ENCODE measurements at regions not wholly inside any gene's neighbourhood (a gene's known extent, or its start where the extent isn't known, plus 50 kb on each side); places are given as distances from the start of the nearest gene placed in this dataset.

DNA sequence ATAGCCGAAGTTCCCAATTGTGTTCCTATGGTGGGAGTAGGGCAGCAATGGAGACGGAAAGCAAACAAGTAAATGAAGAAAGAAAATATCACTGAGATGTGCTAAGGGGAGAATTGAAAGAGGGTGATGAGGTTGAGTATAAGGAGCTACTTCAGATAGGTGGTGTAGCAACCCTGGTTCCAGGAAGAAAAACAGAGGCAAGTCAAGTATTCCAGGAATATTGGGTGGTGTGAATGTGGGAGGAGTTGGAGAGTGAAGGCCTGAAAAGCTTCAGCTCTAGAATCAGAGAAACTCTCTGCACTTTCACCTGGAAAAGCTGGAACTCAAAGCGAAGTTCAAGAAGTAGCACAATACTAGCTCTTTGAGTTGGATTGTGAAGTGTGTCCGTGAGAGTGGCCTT, 342.1 kb downstream of the TLE4 start:
- H3K4me3 ChIP-seq, result no peak overlapping the region
- no peaks in the 10 kb centered on the region for H3K9me3 ChIP-seq
- no peaks in the 10 kb centered on the region for H3K36me3 ChIP-seq
- WGBS, 2 donors (ENCODE audit: low coverage in 1 of 2), result 94 to 98% methylated on average over 4 of the region's 4 CpGs
- DNase-seq, result no peak
- no peak overlapping the region for H3K27ac ChIP-seq
- intact Hi-C loops (cut with DNase I; ENCODE audit: low total_unique reads), result no loop called here
- H3K27me3 ChIP-seq, result no peaks in the 10 kb centered on the region
- no peak for TF ChIP-seq POLR2AphosphoS5 (IDR thresholded peaks at IDR 0.05)
- no peak for TF ChIP-seq POLR2A (IDR thresholded peaks at IDR 0.05)
- TF ChIP-seq CTCF (IDR thresholded peaks at IDR 0.05), result no peak
- no peak for TF ChIP-seq EP300 (IDR thresholded peaks at IDR 0.05; ENCODE audit: low read depth)
- in situ Hi-C loops (cut with MboI; ENCODE audit: low pct_ligation_motif_present in 1 of 4, low pct_unique_long_range_greater_than_20kb in 1 of 4, low sequenced_read_pairs in 3 of 4), result no loop called here
- no peaks in the 10 kb centered on the region for H3K4me1 ChIP-seq

DNA sequence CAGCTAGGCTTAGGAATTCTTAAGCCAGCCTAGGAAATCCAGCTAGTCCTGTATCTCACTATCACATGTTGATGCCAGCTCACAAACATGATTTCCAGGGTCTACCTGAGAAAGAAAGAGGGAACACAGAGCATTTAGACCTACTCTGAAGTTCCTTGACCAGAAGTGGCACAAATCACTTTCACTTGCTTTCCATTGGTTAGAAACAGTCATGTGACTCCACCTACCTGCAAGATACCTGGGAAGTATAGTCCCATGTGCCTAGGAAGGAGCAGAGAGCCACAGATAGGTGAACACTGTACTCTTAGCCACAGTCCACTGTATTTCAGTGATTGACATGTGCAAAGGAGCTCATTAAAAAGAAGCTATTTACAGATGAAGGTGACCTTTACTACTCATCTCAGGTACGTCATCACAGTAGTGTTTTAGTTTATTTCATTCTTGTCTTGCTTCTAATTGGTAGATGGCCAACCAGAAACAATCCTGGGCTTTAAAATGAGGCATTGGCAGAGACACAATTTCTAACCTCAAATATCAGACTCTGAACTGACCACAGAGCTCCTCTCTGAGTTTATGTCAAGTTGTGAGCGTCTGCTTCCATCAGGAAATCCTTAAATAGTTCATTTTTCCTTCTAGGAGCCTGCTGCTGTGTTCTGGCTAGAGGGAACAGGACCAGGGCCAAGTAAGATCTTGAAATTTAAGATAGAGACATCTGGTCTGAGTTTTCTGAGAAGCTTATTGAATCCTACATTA, 340.7 kb downstream of the TLE4 start:
- Histone ChIP-seq H3K4me3 (no peak overlapping the region), H3K36me3 (no peaks in the 10 kb centered on the region), H3K4me1 (no peaks in the 10 kb centered on the region), H3K9me3 (no peaks in the 10 kb centered on the region), H3K27ac (no peak overlapping the region), H3K27me3 (no peaks in the 10 kb centered on the region)
- intact Hi-C loops (cut with DNase I; ENCODE audit: low total_unique reads), result no loop called here
- TF ChIP-seq POLR2A (IDR thresholded peaks at IDR 0.05) (no peak), CTCF (IDR thresholded peaks at IDR 0.05) (no peak), EP300 (IDR thresholded peaks at IDR 0.05; ENCODE audit: low read depth) (no peak), POLR2AphosphoS5 (IDR thresholded peaks at IDR 0.05) (no peak)
- WGBS, 2 donors (ENCODE audit: low coverage in 1 of 2), result 46 to 53% methylated on average over 2 of the region's 2 CpGs
- no peak for DNase-seq
- in situ Hi-C loops (cut with MboI; ENCODE audit: low pct_ligation_motif_present in 1 of 4, low pct_unique_long_range_greater_than_20kb in 1 of 4, low sequenced_read_pairs in 3 of 4), result no loop called here

DNA sequence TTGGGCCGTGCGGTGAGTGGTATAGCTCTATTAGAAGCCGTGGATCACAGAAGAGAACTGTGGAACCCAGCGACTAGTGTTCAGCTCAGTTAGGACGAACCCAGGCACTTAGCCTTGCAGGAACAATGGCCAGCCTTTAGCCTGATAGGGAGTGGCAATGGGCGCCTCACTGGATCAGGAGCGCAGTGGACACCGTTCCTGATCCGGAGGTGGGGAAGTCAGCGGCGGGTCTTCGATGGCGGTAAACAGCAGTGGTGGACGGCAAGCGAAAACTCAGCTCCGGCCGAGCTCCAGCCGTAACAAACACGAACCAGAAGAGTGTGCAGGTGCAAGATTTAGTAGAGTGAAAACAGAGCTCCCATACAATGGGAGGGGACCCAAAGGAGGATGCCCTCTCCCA, 340.0 kb downstream of the TLE4 start:
- Histone ChIP-seq H3K4me3 (no peak overlapping the region), H3K9me3 (no peaks in the 10 kb centered on the region), H3K27ac (no peak overlapping the region), H3K36me3 (no peaks in the 10 kb centered on the region), H3K4me1 (no peaks in the 10 kb centered on the region), H3K27me3 (no peaks in the 10 kb centered on the region)
- intact Hi-C loops (cut with DNase I; ENCODE audit: low total_unique reads) (no loop called here), in situ Hi-C loops (cut with MboI; ENCODE audit: low pct_ligation_motif_present in 1 of 4, low pct_unique_long_range_greater_than_20kb in 1 of 4, low sequenced_read_pairs in 3 of 4) (no loop called here)
- DNase-seq, result no peak
- WGBS, 2 donors (ENCODE audit: low coverage in 1 of 2), result 92 to 94% methylated on average over 9 to 19 of the region's 19 CpGs
- TF ChIP-seq POLR2AphosphoS5 (IDR thresholded peaks at IDR 0.05), result no peak
- no peak for TF ChIP-seq EP300 (IDR thresholded peaks at IDR 0.05; ENCODE audit: low read depth)
- no peak for TF ChIP-seq POLR2A (IDR thresholded peaks at IDR 0.05)
- no peak for TF ChIP-seq CTCF (IDR thresholded peaks at IDR 0.05)

GRCh38 chr9:79902825-79903600, 331.2 kb downstream of the TLE4 start:
- in situ Hi-C loops (cut with MboI; ENCODE audit: low pct_ligation_motif_present in 1 of 4, low pct_unique_long_range_greater_than_20kb in 1 of 4, low sequenced_read_pairs in 3 of 4), result no loop called here
- Histone ChIP-seq H3K36me3 (no peaks in the 10 kb centered on the region), H3K9me3 (no peaks in the 10 kb centered on the region), H3K27ac (no peak overlapping the region), H3K4me1 (no peaks in the 10 kb centered on the region), H3K4me3 (no peak overlapping the region), H3K27me3 (no peaks in the 10 kb centered on the region)
- no peak for DNase-seq
- intact Hi-C loops (cut with DNase I; ENCODE audit: low total_unique reads), result no loop called here
- WGBS, 2 donors (ENCODE audit: low coverage in 1 of 2), result 83% methylated on average over 7 of the region's 7 CpGs
- no peak for TF ChIP-seq EP300 (IDR thresholded peaks at IDR 0.05; ENCODE audit: low read depth)
- no peak for TF ChIP-seq CTCF (IDR thresholded peaks at IDR 0.05)
- TF ChIP-seq POLR2A (IDR thresholded peaks at IDR 0.05), result no peak
- no peak for TF ChIP-seq POLR2AphosphoS5 (IDR thresholded peaks at IDR 0.05)

Data from transverse colon (tissue), 4 donors.